ENCODE measurements at regions not wholly inside any gene's neighbourhood (a gene's known extent, or its start where the extent isn't known, plus 50 kb on each side); places are given as distances from the start of the nearest gene placed in this dataset.

DNA sequence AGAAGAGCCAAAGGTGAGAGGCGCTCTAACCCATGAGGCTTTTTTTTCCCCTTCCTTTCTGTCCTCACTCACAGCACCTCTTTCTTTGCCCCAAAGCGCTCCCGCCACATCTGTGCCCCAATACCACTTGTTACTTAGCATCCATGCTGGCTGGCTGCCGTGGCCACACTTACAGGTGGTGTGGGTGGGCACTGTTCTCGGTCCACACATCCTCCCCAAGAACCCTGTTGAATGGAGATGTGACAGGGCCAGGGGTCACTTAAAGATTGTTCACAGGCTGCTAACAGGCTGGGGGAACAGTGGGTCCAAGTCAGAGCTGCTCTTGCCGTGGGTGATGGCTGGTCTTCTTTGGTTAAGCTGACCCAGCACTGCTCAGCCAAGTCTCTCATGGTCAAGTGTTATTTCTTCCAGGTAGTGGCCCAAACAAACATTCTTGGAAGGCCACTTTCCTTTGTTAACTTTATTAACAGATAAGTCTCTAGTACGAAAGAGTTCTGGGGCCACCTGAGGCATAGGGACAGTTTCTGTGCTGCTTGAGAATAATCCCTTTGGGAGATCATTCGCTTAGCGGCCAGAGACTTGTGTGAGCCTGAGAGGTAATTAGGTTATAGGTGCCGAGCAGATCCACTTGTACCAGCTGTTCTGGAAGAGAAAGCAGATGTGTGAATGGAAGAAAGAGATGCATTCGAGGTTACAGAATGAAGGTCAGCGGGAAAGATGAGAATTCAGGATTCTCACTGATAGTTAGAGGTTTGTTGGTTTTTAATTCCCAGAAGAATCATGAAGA is 62.6 kb upstream of the IRF2BP2 start:
- no peak for DNase-seq (ENCODE audit: low spot score)

DNA sequence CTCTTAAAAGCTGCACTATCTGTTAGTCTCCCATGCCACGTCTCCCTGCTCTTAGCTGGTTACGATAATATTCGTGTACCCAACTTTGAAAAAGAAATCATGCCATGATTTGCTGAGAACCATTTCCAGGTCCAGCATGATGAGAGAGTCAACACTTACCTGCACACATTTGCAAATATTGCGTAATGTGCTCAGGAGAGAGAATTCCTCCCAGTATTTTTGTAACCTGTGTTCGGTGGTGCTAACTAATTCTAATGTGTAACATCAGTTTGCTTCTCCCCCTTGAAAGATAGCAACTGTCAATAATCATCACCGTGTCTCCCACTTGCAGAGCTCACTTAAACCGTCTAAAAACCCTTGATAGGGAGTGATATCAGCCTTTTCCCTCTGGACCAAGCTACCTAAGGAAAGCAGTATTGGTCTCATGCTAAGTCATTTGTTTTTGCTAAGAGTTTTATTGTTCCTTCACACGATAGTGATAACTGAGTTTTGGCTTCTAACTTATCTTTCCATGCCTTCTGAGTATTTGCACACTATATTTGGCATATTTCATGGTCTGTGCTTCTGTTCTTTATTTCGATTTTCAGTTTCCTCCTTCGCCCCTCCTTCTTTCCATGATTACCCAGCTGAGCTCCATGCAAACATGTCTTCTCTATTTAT is 61.1 kb upstream of the IRF2BP2 start:
- no peak for DNase-seq (ENCODE audit: low spot score)

DNA sequence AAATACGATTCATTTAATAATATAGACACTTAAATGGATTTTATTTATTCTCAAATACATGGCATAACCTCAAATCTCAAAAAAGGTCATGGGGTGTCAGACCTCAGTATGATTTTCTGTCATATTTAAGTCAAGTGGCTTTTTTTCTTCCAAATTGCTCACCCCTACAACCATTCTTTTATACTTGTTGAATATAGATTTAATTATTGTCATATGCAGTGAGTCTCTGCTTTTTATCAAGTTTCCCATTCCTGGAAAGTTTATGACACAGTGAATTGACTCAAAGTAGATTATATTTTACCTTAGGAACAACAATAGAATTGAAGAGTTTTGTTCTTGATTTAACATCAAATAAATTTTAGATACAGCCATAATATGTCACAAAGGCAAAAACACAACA is 59.5 kb upstream of the IRF2BP2 start:
- DNase-seq (ENCODE audit: low spot score), result no peak

DNA sequence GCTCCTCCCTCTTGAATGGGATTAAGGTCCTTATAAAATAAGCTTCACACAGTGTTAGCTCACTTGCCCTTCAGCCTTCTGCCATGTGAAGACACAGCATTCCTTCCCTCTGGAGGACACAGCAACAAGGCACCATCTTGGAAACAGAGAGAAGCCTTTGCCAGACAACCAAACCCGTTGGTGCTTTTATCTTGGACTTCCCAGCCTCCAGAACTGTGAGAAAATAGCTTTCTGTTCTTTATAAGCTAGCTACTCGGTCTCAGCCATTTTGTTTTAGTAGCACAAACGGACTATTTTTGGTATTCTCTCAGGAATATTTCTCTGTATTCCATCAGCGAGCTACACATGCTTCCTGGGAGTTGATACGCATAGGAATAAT is 58.6 kb upstream of the IRF2BP2 start:
- DNase-seq (ENCODE audit: low spot score), result no peak

DNA sequence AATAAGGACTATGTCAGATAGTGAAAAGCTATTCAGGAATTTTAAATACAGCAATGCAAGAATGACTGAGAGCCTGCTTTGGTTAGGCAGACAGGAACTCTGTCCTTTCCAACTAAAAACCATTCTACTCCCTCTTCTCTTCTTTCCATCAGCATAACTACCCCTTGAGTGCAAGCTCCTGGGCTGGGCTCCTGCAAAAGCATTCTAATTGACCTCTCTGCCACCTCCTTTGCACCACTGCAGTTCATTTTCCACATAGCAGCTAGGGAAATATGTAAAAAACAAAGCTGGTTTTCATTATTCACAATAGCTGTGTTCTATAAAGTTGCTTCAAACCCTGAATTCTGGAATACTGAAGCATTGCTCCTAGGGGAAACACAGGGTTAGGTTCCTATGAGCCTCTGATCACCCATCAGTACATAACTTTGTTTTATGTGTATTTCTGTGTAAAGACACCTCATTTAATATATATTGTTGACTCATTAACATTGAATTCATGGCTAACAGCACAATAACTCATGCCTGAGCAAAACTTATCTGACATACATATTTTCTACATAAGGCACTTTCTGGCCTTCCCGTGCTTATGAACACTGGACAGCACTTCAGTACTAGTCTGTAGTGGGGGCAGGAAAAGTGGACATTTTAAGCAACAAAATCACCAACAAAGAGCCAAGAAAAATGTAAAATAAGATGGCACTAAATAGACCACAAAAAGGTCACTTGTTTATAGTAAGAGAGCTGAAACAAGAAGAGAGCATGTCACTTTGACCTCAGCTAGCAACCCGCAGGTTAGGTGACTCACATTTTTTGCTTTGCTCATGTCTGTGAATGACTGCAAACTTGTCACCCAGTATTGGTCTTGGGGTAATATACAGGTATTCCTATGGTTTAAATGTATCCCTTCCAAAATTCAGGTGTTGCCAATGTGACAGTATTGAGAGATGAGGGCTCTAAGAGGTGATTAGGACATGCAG is 57.9 kb upstream of the IRF2BP2 start:
- no peak for DNase-seq (ENCODE audit: low spot score)

DNA sequence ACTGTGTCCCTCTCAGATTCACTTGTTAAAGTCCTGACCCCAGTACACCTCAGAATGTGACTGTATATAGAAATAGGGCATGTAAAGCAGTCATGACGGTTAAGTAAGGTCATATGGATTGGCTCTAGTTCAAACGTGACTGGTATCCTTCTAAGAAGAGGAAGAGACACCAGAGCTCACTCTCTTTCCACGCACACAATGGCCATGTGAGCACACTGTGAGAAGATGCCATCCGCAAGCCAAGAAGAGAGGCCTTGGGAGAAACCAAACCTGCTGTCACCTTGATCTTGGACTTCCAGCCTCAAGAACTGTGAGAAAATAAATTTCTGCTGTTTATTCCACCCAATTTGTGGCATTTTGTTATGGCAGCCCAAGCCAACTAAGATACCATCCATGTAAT is 56.8 kb upstream of the IRF2BP2 start:
- no peak for DNase-seq (ENCODE audit: low spot score)

DNA sequence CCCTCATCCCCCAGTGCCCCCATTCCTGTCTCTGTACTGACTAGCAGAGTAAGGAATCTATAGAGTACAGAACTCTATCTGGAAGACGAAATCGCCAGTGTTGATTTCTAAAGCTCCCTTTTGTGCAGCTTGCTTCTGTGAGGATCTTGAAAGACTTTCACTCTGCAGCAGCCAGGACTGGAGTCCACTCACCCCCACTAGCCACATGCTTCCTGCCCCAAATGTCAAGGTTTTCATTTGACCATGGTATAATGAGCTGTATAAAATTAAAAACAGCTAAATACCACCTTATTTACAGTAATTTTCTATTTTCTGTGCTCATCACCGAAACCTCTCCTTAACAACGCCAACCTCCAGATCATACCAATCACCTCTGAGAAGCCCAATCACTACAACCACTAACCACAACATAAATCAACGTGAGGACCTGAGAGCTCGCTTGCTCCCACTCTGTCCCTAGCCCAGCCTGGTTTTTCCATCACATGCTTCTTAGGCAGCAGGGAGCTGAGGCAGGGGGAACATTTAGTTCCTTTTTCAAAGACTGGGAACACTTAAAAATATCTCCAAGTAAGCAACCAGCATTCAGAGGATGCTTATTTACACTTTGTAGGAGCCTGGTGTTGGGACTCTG is 56.1 kb upstream of the IRF2BP2 start:
- DNase-seq (ENCODE audit: low spot score), result no peak

DNA sequence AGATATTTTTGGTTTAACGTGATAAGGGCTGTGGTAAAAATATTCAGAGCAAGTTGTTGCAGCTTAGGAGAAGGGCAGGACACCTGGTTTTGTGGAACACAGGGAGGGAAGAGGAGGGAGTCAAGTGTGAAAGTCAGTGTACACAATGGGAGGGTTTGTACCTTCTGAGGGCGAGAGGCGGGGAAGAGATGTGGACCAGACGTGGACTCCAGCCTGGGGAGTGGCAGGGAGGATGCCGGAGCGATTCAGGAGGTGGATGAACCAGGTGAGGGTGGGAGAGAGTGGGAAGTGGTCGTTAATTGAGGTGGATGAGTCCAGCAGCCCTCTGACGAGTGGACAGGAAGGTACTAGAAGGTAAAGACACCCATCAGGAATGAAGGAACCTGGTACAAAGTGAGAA is 52.2 kb upstream of the IRF2BP2 start:
- DNase-seq (ENCODE audit: low spot score), result no peak

DNA sequence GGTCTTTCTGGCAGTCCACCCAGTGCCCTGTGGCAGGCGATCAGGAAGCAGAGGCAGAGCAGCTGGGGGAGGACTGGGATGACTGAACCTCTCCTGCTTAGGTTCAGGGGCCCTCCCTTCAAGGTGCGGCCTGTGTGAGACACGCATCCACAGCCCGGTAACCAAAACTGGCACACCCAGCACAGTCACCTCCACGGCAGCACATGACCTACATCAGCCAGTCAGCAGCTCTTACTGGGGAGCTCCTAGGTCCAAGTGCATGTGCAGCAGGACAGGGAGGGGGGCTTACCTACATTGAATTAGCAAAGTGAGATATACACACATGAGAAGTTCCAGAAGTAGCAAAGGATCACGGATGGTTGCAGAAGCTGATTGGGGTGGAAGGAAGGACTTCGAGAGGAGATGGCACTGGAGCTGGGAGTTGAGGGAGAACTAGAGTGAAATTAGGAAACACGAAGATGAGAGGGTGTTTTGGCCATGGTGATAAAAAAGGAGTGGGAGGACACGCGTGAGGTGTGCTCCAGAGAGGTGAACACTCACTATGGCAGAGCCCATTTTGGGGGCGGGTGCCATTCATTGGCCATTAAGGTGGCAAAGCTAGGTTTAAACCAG is 51.4 kb upstream of the IRF2BP2 start:
- no peak for DNase-seq (ENCODE audit: low spot score)

DNA sequence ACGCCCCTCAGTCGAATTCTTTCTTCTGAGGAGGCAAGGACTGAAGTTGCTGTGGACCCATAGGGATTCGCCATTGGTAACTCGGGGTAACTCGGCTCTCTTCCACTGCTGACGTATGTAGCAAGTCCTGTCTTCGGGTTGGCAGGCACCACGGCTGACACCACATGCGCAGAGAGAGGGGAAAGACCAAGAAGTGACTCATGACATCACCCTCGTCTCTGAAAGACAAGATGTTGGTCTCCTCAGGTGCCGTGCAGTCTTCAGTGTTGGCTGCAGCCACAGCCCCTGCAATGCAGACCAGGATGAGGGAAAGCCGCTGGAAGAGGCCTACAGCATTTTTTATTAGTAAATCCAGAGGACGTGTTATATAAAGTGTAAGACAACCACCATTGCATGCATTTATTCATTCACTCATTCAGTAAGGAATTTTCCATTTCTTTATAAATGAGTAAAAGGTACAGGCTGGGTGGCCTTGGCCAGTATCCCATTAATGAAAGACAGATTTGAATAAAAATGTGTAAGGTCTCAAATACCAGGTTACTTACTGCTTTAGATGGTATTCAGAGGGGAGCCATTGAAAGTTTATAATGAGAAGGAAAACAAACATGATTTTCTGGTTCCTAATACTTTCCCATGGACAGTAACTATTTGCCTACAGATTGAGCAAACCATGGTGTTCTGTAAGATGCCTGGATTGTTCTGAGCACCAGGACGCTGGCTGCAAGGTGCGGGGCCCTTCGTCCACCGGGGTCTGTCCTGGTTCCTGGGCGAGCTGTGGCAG is 50.7 kb upstream of the IRF2BP2 start:
- no peak for DNase-seq (ENCODE audit: low spot score)

Measured in AG20443 (cell line).